HG03175 (cell line): ENCODE measurements at regions not wholly inside any gene's neighbourhood (a gene's known extent, or its start where the extent isn't known, plus 50 kb on each side); places are given as distances from the start of the nearest gene placed in this dataset.
A peak's percentile ranks its signal among the peaks of the same experiment; 100 is the strongest.

Source experiments
- ATAC-seq: cut with Tn5 transposase; IDR thresholded peaks from one replicate; pipeline ENCODE4 v1.9.1; 2021; ENCODE audit warnings: mild to moderate bottlenecking, moderate library complexity; ENCODE audit not compliant: unreplicated experiment

- ATAC-seq = no peak
These were observed 68.3 kb upstream of the EDN1 start for GRCh38 chr6:12221856-12222255.

- no peak for ATAC-seq
These were observed 67.5 kb upstream of the EDN1 start for GRCh38 chr6:12222405-12223366.

- ATAC-seq = no peak
These were observed 66.8 kb upstream of the EDN1 start for GRCh38 chr6:12223383-12223782.

GRCh38 chr6:12224251-12224650 lies 65.9 kb upstream of the EDN1 start:
- no peak for ATAC-seq

GRCh38 chr6:12228447-12229146 lies 61.6 kb upstream of the EDN1 start:
- ATAC-seq = no peak

- no peak for ATAC-seq
These were observed 60.8 kb upstream of the EDN1 start for GRCh38 chr6:12229332-12229731.

GRCh38 chr6:12230523-12230922 lies 59.6 kb upstream of the EDN1 start:
- ATAC-seq = no peak

GRCh38 chr6:12232339-12232738 lies 57.8 kb upstream of the EDN1 start:
- peak; percentile 57 for ATAC-seq

- no peak for ATAC-seq
These were observed 57.3 kb upstream of the EDN1 start for GRCh38 chr6:12232821-12233220.

GRCh38 chr6:12233693-12234571 lies 56.2 kb upstream of the EDN1 start:
- peak; percentile 56 for ATAC-seq

- no peak for ATAC-seq
These were observed 54.8 kb upstream of the EDN1 start for GRCh38 chr6:12235341-12235740.

GRCh38 chr6:12238219-12238618 lies 51.9 kb upstream of the EDN1 start:
- no peak for ATAC-seq
